Stimulated activated CD4-positive, alpha-beta T cell treated with anti-CD3 and anti-CD28 coated beads, Interleukin-1b, Interleukin-23, amount 100 ng/mL, for 4 hours (primary cell): ENCODE measurements at regions not wholly inside any gene's neighbourhood (a gene's known extent, or its start where the extent isn't known, plus 50 kb on each side); places are given as distances from the start of the nearest gene placed in this dataset.

Experiments
- DNase-seq, 2 donors: peaks; one replicate each; pipeline ENCODE4 v3.0.0-alpha.2; 2020; ENCODE audit warnings: low read depth in 2 of 2

DNA sequence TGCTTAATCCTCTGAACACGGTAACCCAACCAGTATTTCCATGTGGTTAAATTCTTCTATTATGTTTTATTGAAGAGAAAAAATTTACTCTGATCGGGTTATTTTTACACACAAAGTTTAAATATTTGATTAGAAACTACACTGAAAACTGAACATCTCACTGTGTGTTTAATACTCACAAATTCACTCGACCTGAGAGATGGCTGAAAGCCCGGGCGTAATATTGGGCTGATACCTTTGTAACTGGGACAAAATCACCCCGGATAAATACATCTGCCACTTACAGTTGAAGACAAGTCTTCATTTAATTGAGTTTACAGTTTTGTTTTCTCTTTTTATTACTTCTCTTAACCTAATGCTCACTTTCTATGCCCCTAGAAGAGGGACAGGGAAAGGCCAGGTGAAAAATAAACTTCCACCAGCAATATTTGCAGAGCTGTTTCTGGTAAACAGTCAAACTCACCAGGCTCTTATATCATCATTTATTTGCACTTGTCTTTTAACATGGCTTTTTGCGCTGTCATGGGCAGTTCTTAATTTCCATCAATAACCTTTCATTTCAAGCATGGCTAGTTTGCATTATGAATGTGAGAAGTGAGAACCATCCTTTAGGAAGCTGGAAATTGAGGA is 145.6 kb upstream of the TMCO5A start:
- DNase-seq: no peak

DNA sequence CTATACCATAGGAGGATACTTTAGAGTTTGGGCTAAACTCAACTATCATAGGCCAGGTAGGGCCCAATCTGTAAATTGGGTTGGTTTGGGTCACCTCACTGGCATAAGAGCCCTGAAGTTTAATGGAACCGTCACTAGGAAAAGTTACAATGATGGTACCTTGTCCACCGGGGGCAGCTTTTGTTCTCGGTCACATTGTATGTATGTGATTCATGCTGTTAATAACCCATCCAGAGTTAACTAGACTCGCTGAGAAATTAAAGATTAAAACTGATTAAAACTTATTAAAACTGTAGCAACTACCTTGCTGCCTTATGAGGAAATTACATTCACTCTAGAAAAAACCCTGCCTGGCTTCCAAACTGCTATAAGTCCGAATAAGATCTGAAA is 145.0 kb upstream of the TMCO5A start:
- no peak for DNase-seq

DNA sequence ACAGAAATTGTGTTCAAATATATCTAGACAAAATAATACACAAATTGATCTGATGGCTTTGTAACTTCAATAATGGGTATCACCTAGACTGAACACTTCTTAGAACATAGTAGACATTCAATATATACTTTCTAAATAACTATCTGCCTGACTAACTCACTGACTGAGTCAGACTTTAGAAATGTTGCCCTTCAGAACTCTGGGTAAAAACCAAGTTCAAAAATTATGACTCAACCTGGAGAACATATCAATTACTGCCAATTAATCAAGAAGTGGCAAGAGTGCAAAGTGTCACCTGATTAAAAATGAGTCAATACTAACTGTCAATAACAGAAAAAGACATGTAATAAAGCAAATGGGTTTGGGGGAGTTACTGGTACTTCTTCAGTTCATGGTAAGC is 144.6 kb upstream of the TMCO5A start:
- DNase-seq: no peak

DNA sequence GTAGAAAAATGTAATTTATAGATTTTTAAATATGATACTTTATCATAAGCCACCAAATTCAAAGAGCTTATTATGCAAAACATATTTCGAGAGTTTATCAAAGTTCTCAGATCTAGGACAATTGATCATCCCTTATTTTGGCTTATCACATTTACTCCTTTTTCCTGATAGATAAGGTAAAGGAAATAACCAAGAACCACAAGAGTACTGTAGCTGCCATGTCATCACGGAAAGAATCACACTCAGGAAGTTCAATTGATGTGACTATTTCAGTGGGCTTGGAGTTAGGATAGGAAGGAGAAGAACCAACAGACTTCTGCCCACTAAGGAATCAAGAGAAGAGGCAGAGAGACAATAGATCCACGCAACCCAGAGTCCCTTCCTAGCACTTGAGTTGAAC is 142.7 kb upstream of the TMCO5A start:
- no peak for DNase-seq

DNA sequence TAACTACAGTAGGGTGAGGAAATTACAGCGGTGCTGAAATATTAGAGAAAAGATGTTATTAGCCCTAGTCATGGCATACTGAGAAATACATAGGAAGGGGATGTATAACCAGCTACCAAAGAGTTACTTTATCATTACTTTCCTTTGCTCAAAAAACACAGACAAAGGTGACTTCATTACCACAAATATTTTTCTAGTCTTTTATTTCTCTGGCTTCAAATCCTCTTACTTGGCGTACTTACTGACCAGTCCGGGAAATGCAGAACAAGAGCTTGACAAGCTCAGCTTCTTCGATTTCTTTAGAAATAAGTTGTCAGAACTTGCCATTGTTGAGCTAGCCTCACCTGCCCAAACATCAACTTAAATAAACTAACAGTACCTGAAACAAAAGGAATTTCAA is 142.1 kb upstream of the TMCO5A start:
- DNase-seq: no peak

DNA sequence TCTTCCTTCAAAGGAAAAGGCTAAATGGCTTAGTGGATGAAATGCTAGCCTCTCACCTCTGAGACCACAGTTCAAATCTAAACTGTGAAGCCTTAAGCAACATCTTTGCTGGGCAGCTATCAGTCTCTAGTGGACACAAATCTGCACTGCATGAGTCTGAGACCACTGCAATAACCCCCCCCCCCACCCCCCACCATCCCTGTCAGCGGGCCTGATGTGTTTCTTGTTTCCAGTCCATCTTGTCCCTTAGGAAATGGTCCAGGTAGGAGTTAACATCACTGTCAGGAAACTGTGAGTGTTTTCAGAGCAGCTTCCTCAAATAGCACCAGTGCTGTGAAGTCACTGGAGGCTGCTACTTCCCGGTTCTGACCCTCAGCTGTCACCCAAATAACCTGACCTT is 140.6 kb upstream of the TMCO5A start:
- no peak for DNase-seq

DNA sequence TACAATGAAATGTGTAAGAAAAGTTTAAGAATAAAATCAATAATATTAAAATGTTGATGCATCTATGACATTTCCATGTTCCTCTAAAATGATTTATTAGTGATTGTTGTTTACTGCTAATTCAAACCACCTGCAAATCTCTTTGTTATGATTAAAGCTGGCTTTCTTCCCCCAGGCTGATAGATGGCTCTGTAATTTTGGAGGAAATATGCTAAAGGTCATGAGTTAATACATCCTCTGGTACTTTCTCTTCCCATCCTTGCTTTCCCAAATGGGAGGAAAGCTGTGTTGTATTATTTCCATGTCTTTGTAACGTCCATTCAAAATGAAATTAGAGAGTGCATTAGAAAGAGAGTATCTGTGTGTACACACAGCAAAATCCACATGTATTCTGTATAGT is 139.5 kb upstream of the TMCO5A start:
- no peak for DNase-seq

DNA sequence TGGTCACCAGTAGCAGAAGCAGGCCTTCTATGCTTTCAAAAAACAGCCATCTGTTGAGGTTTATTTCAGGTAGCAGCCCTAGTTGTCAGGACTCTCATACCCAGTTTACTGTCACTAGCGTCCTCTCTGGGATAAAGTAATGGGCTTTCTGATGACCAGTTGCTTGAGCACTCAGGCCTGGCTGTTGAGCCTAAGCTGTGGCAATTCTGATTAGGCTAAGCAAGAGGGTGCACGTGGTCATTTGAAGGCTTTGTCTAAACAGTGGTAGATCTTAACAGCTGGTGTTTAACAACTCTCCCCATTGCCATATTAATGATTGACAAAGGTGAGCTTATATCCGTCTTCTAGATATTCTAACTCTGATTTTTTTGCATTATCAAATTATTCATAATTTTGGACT is 132.9 kb upstream of the TMCO5A start:
- no peak for DNase-seq

DNA sequence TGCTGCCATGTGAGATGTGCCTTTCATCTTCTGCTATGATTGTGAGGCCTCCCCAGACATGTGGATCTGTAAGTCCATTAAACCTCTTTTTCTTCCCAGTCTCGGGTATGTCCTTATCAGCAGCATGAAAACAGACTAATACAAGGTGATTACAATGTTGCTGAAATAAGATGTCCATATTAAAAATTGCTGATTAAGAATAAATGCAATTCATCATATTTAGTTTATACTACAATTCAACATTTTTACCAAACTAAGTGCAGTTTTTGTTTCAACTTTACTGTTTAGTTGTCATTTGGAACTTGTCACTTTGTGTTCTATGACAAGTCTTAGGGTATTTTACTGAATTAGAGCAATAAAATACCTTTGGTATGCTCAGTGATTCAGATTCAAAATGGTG is 127.6 kb upstream of the TMCO5A start:
- DNase-seq: no peak

DNA sequence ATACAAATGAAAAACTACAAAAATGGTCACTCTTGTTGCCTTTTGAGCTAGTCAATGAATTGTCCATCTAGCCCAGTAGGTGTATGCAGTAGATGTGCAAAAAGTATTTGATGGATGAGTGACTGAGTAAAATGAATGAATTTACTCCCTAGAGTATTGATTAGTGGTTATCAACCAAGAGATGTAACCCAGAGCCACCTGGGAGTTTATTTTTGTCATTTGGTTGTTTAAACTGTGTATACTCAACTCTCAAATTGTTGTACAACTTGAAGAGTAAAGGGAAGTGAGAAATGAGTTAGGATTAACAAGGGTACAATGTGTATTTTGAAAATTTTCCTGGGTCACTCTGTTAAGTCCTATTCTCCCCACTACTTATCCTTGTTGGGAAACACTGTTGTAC is 124.1 kb upstream of the TMCO5A start:
- no peak for DNase-seq

DNA sequence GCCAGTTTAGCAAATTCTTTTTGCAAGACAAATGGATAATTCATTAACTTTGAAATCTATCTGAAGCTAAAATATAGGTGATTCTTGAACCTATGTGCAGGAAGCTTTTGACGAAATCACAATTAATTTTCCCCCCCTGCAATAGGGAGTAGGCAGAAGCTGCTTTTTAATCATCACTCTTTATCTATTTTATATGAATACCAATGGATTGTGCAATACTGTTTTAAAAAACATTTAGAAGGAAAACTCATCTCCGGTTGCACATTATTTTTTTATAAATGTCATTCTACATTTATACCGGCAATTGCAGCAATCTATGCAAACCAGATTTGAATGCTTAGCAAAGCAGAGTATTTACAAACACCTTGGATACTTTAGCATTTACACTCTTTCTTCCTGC is 121.1 kb upstream of the TMCO5A start:
- no peak for DNase-seq

DNA sequence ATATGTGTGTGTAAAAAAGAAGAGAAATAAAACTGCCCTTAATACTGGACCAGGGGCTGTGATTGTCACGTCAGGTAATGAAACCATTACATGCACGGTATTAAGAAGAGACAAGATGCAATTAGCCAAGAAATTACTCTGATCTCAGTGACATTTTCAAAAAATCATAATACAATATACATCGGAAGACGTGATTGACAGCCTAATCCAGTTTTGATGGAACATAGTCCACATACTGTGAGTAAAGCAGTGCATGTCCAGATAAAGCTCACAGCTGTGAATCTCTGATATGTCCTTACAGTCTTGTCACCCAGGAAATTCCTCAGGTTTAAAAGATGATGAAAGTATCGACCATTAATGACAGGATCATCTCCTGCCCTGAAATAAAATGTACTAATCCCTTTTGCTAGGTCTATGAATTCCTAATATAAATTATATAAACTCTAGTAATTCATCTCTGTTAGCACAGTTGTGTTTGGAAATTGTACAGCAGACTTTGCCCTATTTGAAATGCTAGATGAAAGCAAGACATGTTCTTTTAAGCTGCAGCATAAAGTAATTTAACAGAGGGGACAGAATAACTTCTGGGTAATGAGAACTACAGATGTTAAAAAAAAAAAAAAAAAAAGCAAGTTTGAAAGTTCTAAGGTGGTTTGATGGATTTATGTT is 119.5 kb upstream of the TMCO5A start:
- DNase-seq: no peak

DNA sequence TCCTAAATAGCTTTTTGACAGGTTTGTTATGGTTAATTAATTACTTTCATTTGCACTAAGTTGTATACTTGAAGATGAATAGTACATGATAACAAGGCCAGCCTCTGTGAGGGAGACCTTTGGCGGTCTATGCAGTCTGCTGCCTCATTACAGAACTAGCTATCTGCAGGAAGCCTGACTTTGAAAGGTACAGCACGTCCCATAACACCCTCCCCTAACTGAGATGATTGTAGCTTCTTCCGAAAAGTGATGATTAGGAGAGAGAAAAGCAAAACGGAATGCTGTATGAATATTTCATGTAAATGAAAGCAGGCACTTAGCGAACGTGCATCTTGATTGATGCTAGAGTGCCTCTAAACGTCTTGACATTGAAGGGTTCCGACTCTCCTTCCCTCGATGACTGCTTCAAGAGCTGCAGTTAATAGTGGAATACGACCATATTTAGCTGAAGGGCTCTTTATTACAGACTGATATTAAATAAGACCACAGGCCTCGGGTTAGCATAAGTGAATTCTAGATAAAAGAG is 116.2 kb upstream of the TMCO5A start:
- DNase-seq: no peak

DNA sequence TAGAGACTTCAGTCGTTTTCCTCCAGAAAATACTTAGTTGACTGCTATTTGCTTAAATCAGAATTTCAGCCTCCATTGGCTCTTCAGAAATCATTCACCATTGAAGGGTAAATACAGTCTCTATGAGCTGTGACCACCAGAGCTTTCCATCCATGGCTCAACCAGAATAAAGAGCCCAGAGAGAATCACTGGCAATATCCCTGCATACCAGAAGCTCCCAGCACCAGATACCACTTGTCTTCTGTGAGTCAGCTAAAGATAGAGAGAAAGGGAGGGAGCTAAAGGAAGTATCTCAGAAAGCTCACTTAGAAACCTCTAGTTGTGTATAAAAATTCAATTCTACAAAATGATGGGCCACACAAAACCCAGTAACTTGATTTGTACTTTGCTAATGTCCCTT is 115.2 kb upstream of the TMCO5A start:
- DNase-seq: no peak

DNA sequence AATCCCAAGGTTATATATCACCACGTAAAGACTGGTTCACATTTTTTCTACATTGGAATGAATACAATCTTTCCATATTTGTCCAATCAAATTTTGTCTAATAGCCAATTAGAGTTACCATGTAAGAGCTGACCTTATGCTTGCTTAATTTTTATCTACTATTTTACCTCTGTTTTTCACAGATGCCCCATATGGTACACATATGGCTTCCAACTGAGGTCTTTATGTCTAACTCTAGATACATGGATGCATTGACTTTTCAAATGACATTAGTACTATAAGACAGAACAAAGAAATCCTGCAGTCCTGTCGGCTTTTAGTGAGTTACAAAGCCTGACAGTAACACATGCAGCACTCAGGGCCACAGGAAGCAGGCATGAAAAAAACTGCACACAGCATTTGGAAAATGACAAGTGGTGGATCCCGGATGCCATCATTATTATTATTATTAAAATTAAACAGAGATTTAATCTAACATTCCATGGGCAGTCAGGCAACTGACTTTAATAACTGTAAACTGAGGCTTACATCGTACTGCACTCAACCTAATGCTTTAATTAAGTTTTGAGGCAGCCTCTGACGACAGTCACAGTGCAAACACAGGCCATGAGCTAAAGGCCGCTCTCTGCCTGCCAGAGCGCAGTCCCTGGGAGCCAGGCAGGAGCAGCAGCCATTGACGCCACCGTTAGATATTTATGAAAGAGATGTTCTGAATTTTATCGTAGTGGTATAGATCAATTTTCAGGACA is 113.9 kb upstream of the TMCO5A start:
- no peak for DNase-seq

DNA sequence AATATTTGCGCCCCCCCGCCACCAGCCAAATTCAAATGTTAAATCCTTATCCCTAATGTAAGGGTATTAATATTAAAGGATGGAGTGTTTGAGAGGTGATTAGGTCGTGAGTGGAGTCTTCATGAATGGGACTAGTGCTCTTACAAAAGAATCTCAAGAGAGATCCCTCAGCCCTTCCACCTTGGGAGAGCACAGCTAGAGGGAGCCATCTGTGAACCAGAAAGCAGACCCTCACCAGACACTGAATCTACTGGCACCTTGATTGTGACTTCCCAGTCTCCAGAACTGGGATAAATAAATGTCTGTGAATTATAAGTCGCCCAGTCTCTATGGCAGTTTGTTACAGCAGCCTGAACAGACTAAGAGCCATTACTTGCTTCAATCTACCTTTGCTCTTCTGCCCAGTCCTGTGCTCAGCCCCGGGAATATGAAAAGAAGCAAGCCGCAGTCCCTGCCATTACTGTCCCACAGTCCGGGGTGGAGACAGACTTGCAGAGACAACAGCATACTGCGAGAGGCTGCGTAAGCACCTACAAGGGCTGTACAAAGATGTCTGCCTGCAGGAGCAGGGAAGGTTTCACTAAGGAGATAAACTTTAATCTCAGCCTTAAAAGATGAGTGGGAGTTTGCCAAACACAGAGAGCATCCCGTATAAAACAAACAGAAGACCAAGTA is 110.7 kb upstream of the TMCO5A start:
- no peak for DNase-seq

DNA sequence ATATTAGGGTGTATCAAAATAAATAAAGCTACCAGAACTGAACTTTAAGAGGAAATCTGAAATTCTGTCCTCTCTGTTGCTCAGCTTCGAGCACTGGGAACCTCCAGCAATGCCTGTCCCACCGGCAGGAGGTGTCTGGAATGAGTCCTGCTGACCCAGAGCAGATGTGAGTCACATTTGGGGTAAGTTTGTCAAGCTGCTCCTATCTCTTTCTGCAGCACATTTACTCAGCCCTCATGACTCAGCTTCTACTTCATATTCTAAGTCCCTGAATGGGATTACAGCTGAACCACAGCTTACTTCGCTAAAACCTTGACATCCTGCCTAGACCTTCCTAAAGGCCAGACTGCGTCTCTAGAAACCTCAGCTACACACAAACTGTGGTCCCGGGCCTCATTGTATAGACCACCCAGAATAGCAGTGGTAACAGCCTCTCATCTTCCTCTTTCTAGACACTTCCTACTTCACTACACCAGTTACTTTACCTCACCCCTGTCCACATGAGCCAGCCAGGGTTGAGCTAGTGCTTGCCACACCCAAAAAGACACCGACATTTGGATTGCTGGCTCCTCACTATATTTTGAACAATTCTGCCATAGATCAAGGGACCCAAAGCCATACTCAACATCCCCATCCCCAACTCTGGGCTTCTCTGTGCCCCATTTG is 109.6 kb upstream of the TMCO5A start:
- no peak for DNase-seq

DNA sequence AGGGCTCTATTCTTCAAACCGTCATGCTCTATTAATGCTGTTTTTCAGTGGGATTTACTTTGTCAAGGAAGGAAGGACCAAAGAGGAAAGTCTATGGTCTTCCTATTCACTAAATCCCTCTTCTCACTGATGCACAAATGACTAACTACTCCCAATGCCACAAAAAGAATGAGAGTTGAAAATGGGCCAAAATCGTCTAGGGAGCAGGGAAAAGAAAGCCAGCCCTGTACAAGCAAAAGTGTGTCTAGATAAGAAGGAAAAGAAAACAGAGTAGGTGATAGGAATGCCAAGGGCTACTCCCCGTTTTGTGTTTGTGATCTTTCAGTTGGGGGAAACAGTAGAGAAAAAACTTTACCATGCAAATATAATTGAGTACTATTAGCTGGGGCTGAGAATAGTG is 97.2 kb upstream of the TMCO5A start:
- DNase-seq: no peak

DNA sequence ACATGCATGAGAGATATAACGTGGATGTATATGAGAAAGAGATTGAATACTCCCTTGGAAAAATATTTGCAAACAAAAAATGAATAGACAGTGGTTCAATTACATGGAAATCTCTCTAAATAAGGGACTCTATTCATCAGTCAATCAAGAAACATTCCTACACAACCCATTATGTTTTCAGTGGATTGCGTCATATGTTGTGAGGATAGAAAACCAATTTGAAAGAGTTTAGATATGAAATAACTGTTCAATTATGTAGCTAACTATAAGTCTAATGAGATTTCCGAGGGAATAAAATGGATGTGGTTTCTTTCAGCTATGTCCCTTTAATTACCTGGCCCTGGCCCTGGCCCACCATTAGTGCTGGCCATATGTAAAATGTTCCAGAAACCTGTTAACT is 86.7 kb upstream of the TMCO5A start:
- DNase-seq: no peak

DNA sequence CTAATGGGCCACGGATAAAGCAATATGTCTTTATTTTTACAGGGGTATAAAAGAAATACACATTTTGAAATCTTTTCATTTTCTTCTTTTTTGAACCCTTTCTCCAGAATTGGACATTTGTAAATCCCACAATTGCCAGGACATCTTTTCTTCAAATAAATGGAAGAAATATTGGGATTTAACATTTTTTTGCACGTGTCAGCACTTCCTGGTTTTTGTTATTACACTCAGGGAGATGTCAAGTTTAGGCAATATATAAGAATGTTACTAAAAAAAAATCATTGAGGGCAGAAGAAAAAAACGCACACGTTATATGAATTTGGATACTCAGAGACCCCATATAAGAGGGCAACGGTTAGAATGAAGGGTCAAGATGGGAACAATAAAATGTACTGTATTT is 78.3 kb upstream of the TMCO5A start:
- no peak for DNase-seq

DNA sequence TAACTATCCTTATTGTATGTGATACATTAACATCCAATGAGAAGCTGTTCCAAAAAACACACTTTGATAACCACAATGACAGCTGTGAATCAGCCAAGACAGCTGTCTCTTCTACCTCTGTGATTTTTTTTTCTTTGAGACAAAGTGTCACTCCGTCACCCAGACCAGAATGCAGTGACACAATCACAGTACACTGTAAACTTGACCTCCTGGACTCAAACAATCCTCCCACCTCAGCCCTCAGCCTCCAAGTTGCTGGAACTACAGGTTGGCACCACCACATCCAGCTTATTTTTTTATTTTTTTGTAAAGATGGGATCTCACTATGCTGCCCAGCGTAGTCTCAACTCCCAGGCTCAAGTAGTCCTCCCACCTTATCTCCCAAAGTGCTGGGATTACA is 73.5 kb upstream of the TMCO5A start:
- no peak for DNase-seq

DNA sequence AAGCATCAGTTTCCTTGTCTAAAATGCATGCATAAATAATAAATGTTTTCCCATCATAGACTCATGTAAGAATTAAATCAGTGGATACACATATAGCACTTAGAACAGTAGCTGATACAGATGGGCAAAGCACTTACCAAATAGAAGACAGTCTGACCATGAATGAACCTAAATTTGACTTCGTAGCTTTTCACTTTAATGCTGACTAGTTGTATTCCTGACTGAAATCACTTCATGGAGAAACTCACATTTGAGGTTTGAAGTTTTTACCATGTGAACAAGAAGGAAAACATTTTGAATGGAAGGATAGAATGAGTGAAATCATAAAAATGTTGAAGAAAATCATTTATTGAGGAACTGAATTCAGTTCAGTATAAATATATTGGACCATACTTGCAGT is 68.8 kb upstream of the TMCO5A start:
- DNase-seq: no peak
